GM18498 (cell line): ENCODE measurements at regions not wholly inside any gene's neighbourhood (a gene's known extent, or its start where the extent isn't known, plus 50 kb on each side); places are given as distances from the start of the nearest gene placed in this dataset.

Experiments
- ATAC-seq: cut with Tn5 transposase; IDR thresholded peaks from one replicate; pipeline ENCODE4 v1.9.1; 2021; ENCODE audit warnings: mild to moderate bottlenecking, moderate library complexity; ENCODE audit not compliant: unreplicated experiment

DNA sequence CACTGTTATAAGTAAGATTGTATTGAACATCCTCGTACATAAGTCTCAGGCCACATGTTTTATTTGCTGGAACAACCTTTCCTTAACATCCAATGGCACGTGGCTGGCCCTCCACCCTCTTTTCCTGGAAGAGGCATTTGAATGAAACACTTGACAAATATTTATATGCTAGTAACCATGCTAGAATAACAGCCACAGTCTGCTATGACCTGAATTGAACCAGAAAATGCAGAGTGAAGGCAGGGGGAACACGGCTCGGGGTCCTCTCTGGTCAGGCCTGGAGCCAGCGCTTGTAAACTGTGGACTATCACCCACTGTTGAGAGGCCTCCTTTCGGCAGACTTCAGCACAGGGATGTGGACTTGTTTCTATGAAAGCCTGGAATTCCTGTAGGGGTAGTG is 198.2 kb upstream of the COPS8 start:
- ATAC-seq = no peak

DNA sequence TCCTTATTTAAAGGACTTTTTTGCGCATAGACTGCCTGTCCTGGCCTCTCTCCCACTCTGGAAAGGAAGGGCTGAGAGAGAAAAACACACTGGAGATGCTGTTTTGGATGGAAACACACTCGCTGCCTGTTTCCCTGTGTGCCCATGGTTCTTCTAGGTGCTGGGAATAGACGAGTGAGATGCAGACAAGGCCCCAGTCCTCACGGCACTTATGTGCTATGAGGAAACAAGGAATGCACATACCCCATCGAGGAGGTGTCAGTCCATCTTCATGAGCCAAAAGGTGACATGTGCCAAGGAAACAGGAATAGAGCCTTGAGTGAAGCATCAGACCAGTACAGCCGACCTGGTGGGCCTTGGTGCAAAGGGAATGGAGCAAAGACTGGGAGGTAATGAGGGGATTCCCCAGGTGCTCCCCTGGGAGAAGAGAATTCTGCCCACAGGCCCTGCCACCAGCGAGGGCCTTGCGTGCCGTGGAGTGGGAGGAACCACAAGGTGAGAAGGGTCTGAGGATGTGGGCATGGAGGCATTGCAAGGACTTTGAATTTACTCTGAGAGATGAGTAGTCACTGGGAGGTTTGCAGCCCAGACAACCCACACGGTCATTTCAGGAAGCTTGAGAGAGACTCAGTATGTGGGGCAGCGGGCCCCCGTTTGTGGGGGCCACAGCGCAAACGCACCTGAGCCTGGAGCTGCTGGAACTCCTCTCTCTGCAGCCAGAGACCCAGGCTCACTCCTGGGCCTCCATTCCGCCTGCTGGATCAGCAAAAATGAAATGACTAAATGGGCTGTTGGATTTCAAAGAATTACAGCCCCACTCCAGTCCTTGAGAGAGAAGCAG is 197.5 kb upstream of the COPS8 start:
- ATAC-seq = no peak

DNA sequence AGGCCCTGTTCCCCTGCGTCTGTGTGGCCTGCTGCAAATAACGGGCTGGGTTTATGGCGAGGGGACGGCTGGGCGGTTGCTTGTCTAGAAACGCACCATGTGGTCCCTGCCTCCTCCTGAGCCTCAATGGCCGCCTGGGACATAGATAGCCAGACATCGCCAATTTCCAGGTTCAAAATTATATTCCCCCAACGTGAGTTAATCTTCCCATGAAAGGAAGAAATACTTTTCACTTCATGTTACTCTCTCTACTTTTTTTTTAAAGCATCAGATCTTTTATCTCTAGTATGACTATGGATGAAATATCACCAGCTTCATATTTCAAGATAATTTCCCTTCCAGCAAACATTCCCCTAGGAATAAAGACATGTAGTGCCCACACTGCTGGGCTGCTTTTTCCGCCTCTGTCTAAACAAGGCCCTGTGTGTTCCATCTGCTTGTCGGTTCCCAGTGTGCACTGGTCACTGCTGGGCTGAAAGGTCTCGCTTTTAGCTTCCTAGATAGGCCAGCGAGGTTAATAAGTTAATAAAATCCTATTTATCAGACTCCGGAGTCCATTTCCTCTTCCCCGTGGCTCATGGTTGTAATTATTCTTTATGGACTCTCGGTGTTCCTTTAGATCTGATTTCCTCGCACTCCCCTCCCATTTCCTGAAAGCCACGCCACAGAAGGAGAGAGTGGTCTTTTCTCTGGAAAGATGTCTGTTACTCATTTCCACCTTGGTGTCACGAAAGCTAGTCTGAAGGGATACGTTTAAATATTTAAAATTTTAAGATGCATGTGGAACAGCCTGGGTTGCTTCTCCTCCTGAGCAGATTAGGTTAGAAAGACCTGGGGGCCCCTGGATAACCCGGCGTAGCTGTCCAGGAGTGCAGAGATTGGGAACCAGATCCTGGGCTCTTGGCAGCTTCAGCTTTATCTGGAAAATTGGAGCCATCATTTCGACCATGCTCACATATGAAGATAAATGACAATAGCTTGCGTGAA is 196.6 kb upstream of the COPS8 start:
- ATAC-seq = no peak

DNA sequence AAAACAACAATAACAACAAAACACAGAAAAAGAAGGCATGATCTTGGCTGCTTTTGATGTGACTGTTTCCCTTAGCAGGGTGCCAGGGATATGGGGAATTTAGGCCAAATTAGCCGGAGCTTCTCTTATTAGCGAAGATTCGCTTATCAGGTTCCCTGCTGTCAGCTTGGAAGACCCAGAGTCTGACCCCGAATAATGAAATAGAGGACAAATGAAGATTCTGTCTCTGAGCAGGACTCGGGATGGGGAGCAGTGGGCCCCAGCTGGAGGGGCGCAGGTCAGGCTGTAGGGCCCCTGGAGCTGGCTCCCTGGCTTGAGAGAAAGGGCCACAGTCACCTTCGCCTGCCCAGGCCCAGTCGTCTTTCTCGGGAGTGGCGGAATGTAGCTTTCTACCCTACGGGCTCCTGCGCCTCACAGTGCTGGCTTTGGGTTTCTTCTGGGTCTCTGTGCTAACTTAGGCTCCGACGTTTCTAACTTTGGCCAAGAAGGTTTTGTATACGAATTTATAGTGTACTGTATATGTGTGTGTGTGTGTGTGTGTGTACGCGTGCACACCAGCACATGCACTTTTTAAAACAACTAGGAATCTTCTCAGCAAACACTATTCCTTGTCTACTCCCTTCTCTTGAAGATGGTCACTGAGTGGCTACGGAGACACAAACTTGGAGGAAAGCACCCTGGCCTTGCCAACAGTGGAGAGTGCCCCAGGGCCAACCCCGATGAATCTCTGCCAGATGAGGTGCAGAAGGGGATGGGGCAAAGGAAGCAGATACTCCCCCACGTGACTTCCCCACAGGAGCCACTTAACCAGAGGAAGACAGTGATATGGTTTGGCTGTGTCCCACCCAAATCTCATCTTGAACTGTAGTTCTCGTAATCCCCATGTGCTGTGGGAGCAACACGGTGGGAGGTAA is 195.6 kb upstream of the COPS8 start:
- no peak for ATAC-seq

DNA sequence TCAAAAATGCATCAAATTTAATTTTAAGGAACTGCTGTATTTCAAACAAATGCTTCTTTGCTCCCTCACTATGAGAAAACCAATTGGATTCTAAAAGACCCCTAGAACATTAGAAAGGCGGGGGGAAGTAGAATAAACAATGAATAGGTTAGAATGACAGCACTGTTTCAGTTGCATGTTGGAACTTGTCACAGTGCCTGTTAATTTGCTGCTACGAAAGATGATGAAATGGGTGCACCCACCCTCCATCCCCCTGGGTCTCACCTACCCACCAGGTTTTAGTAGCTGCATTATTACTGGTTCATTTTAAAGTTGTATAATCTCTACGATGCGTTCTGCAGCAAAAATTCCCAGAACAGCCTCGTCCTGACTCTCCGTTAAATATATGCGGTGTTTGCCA is 193.0 kb upstream of the COPS8 start:
- no peak for ATAC-seq

DNA sequence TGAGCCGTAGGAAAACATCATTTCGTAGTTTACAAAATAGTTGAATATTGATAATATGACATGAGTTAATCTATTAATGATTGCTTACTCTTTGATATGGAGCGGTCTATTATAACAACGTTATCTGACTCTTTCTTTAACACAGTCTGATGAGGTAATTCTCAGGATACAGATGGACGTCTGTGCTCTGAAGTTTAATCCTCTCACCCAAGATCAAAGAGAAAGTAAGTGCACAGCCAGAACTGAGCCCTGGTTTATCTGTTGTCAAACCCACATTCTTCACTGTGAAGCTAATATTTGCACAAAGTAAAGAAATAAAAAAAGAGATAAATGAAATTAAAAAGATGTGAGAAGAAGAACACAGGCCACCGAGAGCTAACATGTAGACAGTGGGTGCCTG is 190.9 kb upstream of the COPS8 start:
- no peak for ATAC-seq

DNA sequence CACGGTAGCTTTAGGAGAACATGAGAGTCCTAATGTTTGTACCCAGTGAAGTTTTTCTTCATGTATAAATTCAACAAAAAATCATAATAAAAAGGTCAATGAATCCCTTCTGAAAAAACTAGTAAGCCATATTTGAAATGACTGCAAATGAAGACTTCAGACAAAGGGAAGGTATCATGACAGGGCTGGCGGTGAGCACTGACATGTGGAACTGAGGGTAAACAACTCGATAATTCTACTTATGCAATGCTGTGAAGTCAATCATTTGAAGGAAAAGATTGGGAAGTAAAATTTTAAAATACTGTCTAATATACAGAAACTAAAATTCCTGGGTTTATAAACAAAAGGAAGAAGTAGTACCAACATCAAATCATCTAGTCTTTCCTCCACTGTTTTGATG is 190.2 kb upstream of the COPS8 start:
- no peak for ATAC-seq

DNA sequence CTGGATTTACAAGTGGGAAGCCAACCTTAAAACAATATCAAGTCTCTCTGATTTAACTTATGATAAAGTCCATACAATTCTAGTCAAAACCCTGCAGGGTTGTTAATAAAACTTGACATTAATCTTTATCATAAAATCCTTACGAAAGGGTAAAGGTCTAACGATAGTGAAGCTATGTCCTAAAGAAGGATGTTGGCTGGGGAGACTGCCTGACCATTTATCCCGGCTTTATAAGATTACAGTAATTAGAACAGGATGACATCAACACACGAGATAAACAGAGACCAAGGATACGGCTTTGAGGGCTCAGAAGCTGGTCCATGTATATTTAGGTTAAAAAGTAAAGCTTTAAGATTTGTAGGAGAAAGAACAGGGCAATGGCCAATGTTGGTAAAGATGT is 189.0 kb upstream of the COPS8 start:
- ATAC-seq = no peak

DNA sequence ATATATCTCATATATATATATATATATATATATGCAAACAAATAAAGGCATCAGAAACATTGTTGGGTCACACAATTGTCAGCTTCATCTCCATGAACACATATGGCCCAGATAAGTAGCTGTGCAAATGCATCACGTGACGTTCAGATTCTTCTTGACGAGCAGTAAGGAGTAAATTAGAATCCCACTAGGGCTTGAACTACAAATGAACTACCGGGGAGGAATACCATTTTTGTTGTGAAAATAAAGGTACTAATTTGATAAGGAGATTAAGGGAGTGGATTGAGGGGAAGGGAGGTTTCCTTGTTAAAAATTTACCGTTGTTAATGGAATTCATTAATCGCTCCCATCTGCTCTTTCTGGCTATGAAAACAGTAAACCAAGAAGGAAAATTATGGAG is 186.5 kb upstream of the COPS8 start:
- ATAC-seq = no peak

DNA sequence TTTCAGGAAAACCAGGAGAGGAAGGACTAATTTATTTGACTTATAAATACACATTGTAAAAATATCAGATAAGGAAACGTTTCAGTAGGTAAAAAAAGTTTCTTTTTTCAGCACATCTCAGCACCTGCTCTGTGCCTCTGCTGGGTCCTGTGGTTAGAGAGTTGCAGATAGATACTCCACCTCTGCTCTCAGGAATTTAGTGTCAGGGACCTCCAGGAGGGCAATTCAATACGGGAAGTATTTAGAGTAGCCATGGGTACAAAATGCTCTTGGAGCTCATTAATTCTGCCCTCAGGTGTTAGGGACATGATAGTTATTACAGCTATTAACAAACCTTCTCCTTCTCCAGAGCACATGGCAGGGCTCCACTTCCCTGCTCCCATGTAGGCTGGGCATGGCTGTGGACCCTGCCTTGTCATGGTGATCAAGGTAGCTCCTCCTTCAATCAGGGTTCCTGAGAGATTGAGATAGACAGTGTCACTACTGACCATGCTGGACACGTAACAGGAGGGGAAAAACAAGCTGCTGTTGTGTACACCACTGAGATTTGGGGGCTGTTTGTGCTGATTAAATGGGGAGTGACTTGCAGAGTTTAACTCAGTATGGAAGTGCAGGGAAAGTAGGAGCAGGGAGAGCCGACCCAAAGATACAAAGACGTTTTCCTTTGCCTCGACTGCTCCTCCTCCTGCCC is 185.6 kb upstream of the COPS8 start:
- ATAC-seq = no peak

DNA sequence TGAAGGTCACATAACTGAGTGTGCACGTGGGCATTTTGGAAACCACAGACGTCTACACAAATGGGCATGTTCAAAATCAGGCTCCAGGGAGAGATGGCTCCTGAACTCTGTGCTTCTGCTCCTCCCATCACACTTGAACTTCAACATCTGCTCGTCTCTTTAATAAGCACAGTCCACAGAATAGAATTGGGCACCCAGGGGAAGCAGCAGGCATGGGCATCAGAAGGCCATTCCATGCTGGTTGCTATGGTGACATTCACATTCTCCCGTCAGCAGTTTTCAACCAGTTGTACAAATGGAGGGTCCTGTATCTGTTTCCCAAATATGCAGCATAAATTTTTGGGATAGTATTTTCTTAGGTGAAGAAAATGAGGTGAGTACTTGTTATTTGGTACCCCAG is 183.7 kb upstream of the COPS8 start:
- no peak for ATAC-seq

DNA sequence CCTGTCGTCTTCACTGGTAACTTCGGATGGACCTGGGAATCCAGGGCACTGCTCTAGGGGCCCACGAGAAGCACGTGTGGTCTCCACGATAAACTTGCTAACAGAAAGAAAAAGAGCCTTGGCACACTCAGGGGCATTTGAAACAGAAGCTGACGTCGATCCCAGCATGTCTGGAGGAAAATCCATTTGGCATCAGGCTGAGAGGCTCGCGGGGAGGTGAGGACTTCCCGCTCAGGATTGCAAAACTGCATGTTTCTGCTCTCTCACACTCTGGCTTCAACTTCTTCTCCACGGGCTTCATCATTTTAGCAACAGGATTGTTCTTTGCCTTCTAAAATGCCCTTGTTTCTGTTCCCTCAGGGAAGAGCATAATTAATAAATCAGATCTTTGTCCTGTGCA is 181.7 kb upstream of the COPS8 start:
- no peak for ATAC-seq

DNA sequence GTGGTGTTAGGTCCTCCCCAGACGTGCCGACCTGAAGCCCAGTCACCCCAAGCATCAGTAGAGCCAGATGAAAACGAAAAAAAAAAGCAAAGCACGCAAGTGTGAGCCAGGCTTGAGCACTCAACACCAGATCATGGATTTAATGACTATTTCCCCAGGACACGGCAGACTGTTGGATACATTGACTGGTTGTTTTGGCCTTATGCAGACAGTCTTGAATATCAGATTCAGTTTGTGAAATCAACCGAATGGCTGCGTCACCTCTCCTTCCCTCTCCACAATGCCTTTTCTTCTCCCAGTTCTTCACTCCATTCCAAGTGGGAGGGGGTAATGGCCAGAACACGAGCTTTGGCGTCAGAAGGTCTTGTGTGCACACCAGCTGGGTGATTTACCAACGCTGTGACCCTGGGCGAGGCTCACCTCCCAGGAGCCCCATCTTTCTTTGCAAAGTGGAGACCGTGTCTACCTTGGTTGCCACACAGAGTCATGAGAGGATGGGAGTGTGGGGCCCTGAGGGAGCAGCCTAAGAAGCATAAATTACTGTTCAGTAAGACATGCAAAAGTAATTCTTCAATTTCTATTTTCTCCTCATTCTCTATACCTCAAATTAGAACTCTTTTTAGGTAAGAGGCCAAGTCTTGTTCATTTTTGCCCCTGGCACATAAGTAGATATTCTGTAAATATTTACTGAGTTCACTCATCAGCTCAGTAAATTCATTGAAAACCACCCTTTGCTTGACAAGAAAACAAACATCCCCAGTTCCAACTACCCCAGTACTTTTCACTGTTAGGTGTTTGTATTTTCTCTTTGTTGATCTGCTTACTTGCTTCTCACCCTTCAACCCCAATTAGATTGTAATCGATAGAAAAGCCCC is 181.1 kb upstream of the COPS8 start:
- ATAC-seq = no peak

DNA sequence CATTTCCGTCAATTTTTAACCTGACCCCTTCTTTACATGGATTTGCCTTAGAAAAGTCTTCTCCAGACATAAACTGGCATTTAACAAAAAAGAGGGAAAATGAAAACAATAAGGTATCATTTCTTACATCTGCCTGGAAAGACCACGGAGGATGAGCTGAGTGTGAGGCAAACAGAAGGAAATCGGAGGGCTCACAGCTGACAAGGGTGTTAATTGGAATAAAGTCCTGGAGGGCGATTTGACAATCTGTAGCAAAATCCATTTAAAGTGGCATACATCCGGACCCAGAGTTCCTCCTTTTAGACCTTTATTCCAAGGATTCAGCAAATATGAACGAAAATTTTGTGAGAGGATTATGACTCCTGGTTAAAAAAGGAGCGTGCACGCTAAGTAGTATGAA is 179.7 kb upstream of the COPS8 start:
- ATAC-seq = no peak

DNA sequence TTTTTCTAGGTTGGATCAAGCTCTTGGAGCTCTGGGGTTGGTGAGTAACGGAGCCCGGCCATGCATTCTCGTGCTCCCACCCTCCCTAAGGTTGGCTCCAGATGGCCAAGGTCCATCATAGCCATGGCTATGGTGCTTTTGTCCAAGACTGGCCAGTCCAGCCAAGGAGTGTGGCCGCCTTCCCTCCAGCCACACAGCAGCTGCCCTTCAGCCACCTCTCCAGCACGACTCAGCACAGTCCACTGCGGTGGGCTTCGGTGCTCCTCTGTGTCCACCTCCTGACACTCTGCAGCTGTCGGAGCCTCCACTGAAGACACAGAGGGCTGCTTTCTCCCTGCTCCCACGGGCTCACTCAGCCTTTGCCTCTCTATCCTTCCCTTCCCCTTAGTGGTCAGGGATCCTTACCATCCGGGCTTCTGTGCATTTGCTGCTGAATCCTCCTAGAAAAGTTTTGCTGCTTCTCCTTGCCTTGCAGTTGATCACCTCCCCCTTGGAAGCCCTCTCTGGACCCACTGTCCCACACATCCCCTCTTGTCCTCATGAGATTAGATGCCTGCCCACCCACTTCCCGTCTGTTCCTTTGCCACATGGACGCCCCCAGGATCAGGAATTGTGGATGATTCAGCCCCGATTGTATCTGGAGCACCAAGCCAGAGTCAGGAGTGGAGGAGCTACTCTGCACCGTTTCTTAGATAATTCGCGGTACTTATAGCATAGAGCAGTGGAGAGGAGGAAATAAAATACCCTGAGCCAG is 177.1 kb upstream of the COPS8 start:
- ATAC-seq = no peak

DNA sequence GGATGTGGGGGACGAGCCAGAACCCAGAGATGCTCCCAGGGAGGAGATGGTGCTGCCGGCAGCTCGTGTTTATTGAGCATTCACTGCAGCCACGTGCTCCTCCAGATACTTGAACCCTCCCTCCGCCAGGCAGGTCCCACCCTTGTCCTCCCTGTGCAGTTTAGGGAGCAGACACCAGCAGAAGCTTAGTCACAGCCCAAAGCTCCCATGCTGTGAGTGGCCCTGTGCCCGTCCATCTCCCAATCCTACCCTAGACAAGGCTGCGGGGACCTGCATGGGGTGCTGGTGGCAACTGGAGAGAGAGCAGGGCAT is 176.5 kb upstream of the COPS8 start:
- ATAC-seq = no peak

DNA sequence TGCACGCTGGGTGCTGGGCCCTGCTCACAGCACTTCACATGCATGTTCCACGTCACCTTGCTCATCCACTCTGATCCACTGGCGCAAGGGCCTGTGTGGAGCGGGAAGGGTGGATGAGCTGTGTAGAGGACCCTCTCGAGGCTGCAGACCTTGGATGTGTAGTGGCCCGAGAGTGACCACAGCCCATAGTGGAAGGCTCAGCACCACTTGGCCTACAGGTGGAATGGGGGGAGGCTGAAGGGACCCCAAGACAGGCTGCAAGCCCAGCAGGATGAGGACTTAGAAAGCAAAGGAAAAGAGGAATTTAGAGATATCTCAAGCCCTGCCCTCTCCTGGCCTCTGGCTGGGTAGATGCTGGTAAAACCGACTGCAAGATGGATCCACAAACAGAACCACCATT is 175.9 kb upstream of the COPS8 start:
- no peak for ATAC-seq

DNA sequence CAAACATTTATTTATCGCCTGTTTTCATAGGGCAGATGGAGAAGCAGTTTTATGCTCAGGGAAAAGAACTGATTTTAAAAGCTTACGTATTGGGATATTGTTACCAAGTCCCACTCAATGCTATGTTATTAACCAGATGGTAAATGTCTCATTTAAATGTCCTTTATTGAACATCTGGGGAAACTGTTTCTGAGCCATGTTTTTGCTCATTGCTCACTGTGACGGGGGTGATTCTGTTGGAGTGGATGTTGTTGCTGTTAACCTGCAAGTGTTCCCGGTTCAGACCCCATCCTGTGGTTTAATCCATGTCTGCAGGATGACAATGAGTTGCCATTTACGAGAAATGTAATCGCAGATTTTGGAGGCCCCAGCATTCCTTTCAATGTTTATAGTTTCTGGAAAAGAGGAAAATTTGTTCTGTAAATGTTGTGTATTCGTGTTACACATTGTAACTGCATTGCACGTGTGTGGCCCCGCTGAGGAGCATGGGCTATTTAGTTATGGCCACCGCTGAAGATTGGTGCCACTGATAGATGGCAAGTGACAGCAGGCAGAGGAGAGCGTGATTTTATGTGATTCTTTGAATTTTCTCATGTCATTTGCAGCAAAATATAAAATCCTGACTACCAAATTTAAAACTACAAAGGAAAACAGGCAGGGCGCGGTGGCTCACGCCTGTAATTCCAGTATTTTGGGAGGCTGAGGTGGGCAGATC is 174.8 kb upstream of the COPS8 start:
- ATAC-seq = no peak
